MV-4-11 (cell line): ENCODE measurements at regions not wholly inside any gene's neighbourhood (a gene's known extent, or its start where the extent isn't known, plus 50 kb on each side); places are given as distances from the start of the nearest gene placed in this dataset.

ENCODE experiments used
- DNase-seq: peaks from one replicate; lab custom pipeline; 2025; lab: John Stamatoyannopoulos, UW

DNA sequence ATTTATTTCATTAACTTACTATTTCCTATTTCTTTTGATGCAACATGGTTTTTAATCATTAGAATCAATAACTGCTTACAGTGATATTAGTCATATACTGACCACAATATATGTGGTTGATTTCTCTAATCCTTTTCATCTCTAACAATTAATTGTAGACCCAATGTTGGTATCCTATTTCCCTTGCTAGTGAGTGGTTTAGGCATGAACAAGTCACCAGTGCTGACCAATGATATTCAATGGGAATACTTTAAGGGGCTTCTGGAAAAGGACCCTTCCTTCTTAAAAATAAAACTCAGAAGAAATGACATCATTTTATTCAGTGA is 672.4 kb upstream of the GRAMD2B start:
- DNase-seq = no peak

DNA sequence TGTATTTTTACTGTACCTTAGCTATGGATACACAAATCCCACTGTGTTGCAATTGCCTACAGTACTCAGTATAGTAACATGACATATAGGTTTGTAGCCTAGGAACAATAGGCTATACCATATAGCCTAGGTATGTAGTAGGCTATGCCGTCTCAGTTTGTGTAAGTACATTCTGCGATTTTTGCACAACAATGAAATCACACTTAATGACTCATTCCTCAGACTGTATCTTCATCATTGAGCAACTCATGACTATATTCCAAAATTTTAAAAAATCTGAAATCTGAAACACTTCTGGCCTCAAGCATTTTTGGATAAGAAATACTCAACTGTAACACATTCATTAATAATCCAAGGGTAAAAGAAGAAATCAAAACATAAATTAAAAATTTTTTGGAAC is 666.8 kb upstream of the GRAMD2B start:
- peak; percentile 4 for DNase-seq

DNA sequence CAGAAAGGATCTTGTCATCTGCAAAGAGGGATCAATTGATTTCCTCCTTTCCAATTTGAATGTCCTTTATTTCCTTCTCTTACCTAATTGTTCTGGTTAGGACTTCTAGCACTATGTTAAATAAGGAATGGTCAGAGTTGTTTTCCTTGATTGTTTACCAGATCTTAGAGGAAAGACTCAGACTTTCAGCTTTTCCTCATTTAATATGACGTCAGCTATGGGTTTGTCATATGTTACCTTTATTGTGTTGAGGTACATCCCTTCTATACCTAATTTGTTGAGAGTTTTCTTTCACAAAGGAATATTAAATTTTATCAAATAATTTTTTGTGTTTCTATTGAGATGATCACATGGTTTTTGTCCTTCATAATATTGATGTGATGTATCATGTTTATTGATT is 656.5 kb upstream of the GRAMD2B start:
- DNase-seq = no peak

DNA sequence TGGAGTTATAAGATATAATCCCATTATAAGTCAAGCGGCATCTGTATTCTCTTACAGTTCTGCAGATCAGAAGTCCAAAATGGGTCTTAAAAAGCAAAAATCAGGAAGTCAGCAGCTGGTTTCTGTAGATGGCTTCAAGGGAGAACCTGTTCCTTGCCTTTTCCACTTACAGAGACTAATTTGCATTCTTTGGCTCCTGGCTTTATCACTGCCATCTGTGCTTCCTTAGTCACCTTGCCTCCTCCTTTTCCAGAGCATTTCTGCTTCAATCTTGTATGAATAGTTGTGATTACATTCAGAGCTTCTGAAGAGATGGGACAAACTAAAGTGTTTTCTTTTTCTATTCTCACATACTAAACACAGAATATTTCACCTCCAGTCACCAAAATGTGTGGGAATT is 647.3 kb upstream of the GRAMD2B start:
- DNase-seq = no peak

- no peak for DNase-seq
These were observed 646.5 kb upstream of the GRAMD2B start for GRCh38 chr5:125776656-125777139.

DNA sequence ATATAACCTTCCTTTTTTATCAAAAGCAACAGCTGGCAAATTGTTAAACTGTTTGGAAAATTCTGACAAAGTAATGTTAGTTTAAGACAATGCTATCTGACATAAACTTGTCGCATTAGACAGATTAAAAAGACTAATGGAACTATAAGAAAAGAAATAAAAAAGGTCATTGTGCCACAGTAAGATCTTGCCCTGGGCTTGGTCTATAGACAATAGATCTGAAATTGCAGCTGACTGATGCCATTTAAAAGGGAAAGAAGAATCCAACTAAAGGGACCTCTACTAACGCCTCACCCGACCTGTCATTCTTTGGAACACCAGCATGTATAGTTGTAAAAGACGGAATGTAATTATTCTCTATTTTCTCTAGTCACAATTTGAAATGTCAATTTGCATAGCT is 644.4 kb upstream of the GRAMD2B start:
- DNase-seq = no peak

DNA sequence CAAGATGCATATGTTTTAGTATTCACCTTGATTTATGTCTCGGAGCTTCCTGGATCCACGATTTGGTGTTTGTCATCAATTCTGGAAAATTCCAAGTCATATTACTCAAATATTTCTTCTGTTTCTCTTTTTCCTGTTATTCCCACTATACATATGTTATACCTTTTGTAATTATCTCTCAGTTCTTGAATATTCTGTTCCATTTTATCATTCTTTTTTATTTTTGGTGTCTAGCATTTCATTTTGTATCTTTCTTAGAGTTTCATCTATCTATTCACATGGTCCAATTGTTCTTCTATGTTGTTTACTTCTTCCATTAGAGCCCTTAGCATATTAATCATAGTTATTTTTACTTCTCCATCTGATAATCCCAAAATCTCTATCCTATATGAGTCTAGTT is 637.8 kb upstream of the GRAMD2B start:
- DNase-seq = no peak

GRCh38 chr5:125786021-125786420 is 637.2 kb upstream of the GRAMD2B start:
- DNase-seq = no peak

DNA sequence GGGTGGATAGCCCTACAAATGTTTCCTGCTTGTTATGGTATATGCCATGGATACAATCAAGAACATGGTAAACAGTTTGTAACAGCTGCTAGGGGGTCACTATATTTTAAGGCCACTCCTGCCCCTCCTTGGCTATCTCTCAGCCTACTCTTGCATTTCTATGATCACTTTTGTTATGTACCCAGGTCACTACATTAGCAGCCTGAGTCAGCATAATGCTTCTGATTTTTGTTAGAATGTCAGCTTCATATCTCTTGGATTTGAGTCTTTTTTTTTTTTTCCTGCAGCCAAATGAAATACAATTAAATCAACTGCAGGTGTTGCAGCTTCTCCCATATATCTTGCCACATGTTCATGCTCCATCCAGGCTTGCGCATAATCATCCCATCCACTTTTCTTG is 629.7 kb upstream of the GRAMD2B start:
- no peak for DNase-seq

DNA sequence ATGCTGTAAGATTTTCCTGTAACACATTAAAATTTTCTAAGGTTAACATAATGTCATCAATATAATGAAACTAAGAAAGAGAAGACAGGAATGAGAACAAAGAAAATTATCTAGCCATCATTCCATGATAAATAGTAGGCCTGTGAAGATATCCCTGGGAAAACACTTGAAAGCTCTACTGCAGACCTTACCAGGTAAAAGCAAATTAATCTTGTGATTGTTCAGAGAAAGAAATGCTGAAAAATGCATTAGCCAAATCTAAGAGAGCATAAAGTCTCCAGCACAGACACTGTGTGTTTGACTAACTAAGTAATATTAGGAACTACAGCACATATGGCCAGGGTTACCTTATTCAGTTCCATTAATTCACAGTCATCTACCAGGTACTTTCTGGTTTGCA is 628.3 kb upstream of the GRAMD2B start:
- no peak for DNase-seq

GRCh38 chr5:125798307-125798706 is 624.9 kb upstream of the GRAMD2B start:
- peak; percentile 7 for DNase-seq

- DNase-seq = no peak
These were observed 610.6 kb upstream of the GRAMD2B start for GRCh38 chr5:125812651-125813050.

- DNase-seq = no peak
These were observed 609.8 kb upstream of the GRAMD2B start for GRCh38 chr5:125813221-125813974.

GRCh38 chr5:125814119-125814518 is 609.1 kb upstream of the GRAMD2B start:
- no peak for DNase-seq

DNA sequence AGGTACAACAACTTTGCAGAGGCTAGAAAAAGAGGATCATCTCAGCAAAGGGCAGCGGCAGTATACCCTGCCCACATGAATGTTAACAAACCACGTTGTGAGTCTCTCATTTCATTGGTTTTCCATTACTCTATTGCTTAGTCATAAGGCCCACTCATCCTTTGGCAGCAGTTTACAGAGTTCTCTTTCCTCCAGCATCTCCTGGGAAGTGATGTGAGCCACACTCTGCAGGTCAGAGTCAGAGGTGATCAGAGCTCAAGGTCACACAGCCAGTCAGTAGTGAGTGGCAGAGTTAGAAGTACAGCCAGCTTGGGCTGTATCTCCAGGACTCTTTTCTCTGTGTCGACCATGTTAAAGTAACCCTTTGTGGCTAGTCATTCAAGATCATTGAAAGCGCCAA is 599.6 kb upstream of the GRAMD2B start:
- no peak for DNase-seq

DNA sequence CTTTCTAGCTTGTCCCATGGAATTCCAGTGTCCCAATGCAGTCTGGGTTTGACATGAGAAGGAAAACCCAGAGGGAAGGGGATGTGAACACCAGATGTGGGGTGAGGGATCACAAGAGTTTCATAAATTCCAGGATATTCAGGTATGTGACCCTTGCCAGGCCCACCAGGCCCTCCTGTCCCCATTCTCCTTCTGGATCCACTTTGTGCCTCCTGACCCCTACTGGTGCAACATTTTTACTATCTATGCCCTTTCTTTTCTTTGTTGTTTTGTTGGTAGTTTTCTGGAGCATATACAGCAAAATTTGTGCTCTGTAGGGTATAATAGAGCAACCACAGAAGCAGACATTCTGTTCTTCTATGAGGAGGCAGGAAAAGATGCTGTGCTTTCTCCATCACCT is 597.0 kb upstream of the GRAMD2B start:
- no peak for DNase-seq

GRCh38 chr5:125829349-125829748 is 593.9 kb upstream of the GRAMD2B start:
- peak; percentile 90 for DNase-seq

DNA sequence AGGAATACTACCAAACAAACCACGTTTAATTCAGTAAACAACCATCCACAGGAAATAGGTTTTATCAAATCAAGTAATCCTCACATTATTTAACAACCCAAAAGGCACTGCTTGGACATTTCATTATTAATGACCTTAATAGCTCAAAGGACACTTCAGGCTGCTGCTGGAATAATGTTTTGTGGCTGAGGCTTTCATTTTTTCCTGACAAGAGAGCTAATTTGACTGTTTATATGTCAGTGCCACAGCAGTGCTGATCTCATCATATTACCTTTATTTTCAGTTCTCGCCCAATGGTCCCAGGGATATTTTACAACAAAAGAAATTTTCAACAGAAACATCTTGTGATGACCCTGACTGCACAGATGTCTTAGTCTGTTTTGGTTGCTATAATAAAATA is 589.8 kb upstream of the GRAMD2B start:
- DNase-seq = no peak

- no peak for DNase-seq
These were observed 588.6 kb upstream of the GRAMD2B start for GRCh38 chr5:125834438-125835115.

DNA sequence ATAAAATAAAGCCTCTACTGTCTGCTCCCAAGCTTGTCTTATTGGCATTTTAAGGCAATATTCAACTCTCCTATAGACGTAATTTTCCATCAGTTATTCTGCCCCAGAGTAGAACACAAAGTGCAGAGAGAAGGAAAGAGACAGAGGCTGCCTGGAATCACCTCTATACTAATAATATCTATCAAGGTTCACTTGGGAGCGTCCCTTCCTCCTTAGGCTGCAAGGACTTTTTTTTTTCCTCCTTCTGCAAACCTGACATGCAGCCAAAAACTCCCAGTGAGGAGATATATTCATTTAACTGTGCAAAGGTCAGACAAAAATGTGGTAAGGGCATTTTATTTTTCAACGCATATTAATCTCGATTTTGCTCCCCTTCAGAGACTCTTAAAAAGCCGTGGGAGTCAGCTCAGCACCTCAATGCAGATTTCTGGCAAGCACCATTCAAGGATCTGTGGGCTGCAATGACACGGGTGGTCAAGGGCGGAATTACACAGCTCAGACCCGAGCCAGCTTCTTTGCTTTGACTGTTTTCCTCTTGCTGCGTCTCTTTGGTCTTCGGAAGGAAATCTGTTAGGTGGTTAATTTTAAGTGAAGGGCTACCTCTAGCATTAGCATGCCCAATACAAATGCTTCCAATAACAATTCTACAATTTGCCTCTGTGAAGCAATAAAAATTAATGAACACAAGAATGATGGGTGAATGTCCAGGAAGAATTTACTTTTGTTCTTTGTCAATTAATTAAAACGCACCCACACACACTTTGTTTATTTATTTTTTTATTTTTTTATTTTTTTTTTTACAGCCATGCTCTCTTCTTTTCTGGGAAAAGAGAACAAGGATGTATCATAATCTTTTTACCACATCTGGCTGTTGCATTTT is 587.7 kb upstream of the GRAMD2B start:
- DNase-seq = peak; percentile 30

- no peak for DNase-seq
These were observed 587.0 kb upstream of the GRAMD2B start for GRCh38 chr5:125836256-125836655.

DNA sequence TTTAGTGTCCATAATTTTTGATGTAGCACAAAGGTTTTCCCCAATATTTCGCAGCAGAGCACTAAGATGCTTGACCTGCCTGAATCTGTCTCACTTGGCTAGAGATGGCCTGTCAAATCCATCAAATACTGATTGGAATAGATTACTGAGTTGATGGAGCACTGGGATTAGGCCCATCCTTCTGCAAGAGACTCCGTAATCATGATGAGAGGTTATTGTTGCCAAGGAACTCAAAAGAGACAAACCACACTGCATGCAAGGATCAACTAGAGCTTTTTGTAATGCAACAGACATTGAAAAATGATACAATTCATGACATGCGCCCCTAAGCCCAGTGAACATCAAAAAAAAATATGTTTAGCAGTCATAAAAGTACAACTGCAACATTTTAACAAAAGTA is 585.3 kb upstream of the GRAMD2B start:
- no peak for DNase-seq

GRCh38 chr5:125847561-125847960 is 575.6 kb upstream of the GRAMD2B start:
- DNase-seq = no peak
